HEK293T (cell line): ENCODE measurements at regions not wholly inside any gene's neighbourhood (a gene's known extent, or its start where the extent isn't known, plus 50 kb on each side); places are given as distances from the start of the nearest gene placed in this dataset.

Experiments used
- CTCF ChIA-PET: fragments of 350-600 bp; formaldehyde crosslinking; extraction: SDS; loops from one replicate; lab custom pipeline; 2021; ENCODE audit warnings: antibody characterized with exemption, inconsistent platforms; lab: Yijun Ruan, JAX
- POLR2A ChIA-PET: fragments of 350-600 bp; formaldehyde crosslinking; extraction: SDS; loops from one replicate; lab custom pipeline; 2020; ENCODE audit warnings: antibody characterized with exemption, inconsistent platforms; lab: Yijun Ruan, JAX
- DNase-seq: peaks from one replicate; pipeline ENCODE4 v3.0.0; 2012; ENCODE audit warnings: mixed read lengths; ENCODE audit errors: extremely low spot score
- ARNT ChIP-seq: fragments of 450-650 bp; IDR thresholded peaks from 2 replicates; pipeline ENCODE4 v1.6.1; 2017; ENCODE audit warnings: mild to moderate bottlenecking
- BHLHE40 ChIP-seq: fragments of 450-650 bp; IDR thresholded peaks from 2 replicates; pipeline ENCODE4 v1.6.1; 2016; ENCODE audit warnings: mild to moderate bottlenecking, moderate library complexity, borderline replicate concordance
- CTBP1 ChIP-seq: fragments of 450-650 bp; IDR thresholded peaks from 2 replicates; pipeline ENCODE4 v1.6.1; 2016; ENCODE audit warnings: borderline replicate concordance
- ELF4 ChIP-seq: fragments of 450-650 bp; IDR thresholded peaks from 2 replicates; pipeline ENCODE4 v1.6.1; 2017; ENCODE audit warnings: antibody characterized with exemption
- FOXA1 ChIP-seq: fragments of 450-650 bp; IDR thresholded peaks from 2 replicates; pipeline ENCODE4 v1.6.1; 2016; ENCODE audit warnings: mild to moderate bottlenecking
- FOXK2 ChIP-seq: fragments of 450-650 bp; IDR thresholded peaks from 2 replicates; pipeline ENCODE4 v1.6.1; 2016; ENCODE audit warnings: mild to moderate bottlenecking
- FOXM1 ChIP-seq: fragments of 450-650 bp; IDR thresholded peaks from 2 replicates; pipeline ENCODE4 v1.6.1; 2017; ENCODE audit warnings: mild to moderate bottlenecking, borderline replicate concordance
- HDGF ChIP-seq: fragments of 450-650 bp; IDR thresholded peaks from 2 replicates; pipeline ENCODE4 v1.6.1; 2017; ENCODE audit warnings: antibody characterized with exemption, borderline replicate concordance
- L3MBTL2 ChIP-seq: fragments of 450-650 bp; conservative IDR thresholded peaks from 2 replicates; pipeline ENCODE4 v1.6.1; 2016; ENCODE audit warnings: mild to moderate bottlenecking
- LEF1 ChIP-seq: fragments of 450-650 bp; IDR thresholded peaks from 2 replicates; pipeline ENCODE4 v1.6.1; 2017; ENCODE audit warnings: mild to moderate bottlenecking, borderline replicate concordance
- NFRKB ChIP-seq: fragments of 450-650 bp; IDR thresholded peaks from 2 replicates; pipeline ENCODE4 v1.6.1; 2016; ENCODE audit warnings: mild to moderate bottlenecking, moderate library complexity
- PKNOX1 ChIP-seq: fragments of 450-650 bp; IDR thresholded peaks from 2 replicates; pipeline ENCODE4 v1.6.1; 2016
- SP1 ChIP-seq: fragments of 450-650 bp; IDR thresholded peaks from 2 replicates; pipeline ENCODE4 v1.6.1; 2017
- SUZ12 ChIP-seq: fragments of 450-650 bp; IDR thresholded peaks from 2 replicates; pipeline ENCODE4 v1.6.1; 2016; ENCODE audit warnings: mild to moderate bottlenecking
- TARDBP ChIP-seq: fragments of 450-650 bp; IDR thresholded peaks from 2 replicates; pipeline ENCODE4 v1.6.1; 2016
- ZNF384 ChIP-seq: fragments of 450-650 bp; IDR thresholded peaks from 2 replicates; pipeline ENCODE4 v1.6.1; 2016

- no peak for DNase-seq
- no peak for TF ChIP-seq FOXK2
- TF ChIP-seq FOXM1: no peak
- TF ChIP-seq SUZ12: no peak
- TF ChIP-seq ARNT: no peak
- TF ChIP-seq TARDBP: no peak
- no peak for TF ChIP-seq HDGF
- no peak for TF ChIP-seq FOXA1
- TF ChIP-seq PKNOX1: no peak
- TF ChIP-seq NFRKB: no peak
- no peak for TF ChIP-seq SP1
- no peak for TF ChIP-seq ZNF384
- TF ChIP-seq ELF4: no peak
- no peak for TF ChIP-seq CTBP1
- no peak for TF ChIP-seq L3MBTL2
- TF ChIP-seq LEF1: no peak
- TF ChIP-seq BHLHE40: no peak
- ChIA-PET CTCF (no interaction called here), POLR2A (no interaction called here)
Observed at GRCh38 chr14:97390096-97390724, 593.0 kb downstream of the VRK1 start.

GRCh38 chr14:97393244-97393643, 596.1 kb downstream of the VRK1 start:
- CTCF ChIA-PET: no interaction called here
- no peak for DNase-seq
- POLR2A ChIA-PET: no interaction called here
- TF ChIP-seq PKNOX1: no peak
- TF ChIP-seq FOXA1: no peak
- TF ChIP-seq L3MBTL2: no peak
- TF ChIP-seq HDGF: no peak
- TF ChIP-seq ARNT: no peak
- no peak for TF ChIP-seq BHLHE40

- TF ChIP-seq FOXM1 (no peak), ARNT (no peak), L3MBTL2 (no peak), FOXK2 (no peak), ZNF384 (no peak)
- ChIA-PET CTCF (no interaction called here), POLR2A (no interaction called here)
- no peak for DNase-seq
Observed at GRCh38 chr14:97395068-97395467, 597.9 kb downstream of the VRK1 start.

- POLR2A ChIA-PET: no interaction called here
- CTCF ChIA-PET: no interaction called here
- TF ChIP-seq TARDBP (no peak), BHLHE40 (no peak)
- no peak for DNase-seq
Observed at GRCh38 chr14:97401714-97402113, 604.5 kb downstream of the VRK1 start.

GRCh38 chr14:97402279-97402678, 605.1 kb downstream of the VRK1 start:
- CTCF ChIA-PET: no interaction called here

GRCh38 chr14:97407701-97408407, 610.7 kb downstream of the VRK1 start:
- no peak for DNase-seq
- ChIA-PET CTCF (no interaction called here), POLR2A (no interaction called here)
- no peak for TF ChIP-seq SUZ12
- TF ChIP-seq PKNOX1: no peak
- no peak for TF ChIP-seq HDGF
- TF ChIP-seq LEF1: no peak
- TF ChIP-seq ELF4: no peak
- no peak for TF ChIP-seq ARNT

More at GRCh38 chr14:97402279-97402678, 605.1 kb downstream of the VRK1 start:
- POLR2A ChIA-PET: no interaction called here
- DNase-seq: no peak
- TF ChIP-seq FOXM1 (no peak), SUZ12 (no peak), ELF4 (no peak), LEF1 (no peak), TARDBP (no peak), PKNOX1 (no peak), SP1 (no peak), ZNF384 (no peak), HDGF (no peak), ARNT (no peak), NFRKB (no peak)
